ENCODE measurements at regions not wholly inside any gene's neighbourhood (a gene's known extent, or its start where the extent isn't known, plus 50 kb on each side); places are given as distances from the start of the nearest gene placed in this dataset.

DNA sequence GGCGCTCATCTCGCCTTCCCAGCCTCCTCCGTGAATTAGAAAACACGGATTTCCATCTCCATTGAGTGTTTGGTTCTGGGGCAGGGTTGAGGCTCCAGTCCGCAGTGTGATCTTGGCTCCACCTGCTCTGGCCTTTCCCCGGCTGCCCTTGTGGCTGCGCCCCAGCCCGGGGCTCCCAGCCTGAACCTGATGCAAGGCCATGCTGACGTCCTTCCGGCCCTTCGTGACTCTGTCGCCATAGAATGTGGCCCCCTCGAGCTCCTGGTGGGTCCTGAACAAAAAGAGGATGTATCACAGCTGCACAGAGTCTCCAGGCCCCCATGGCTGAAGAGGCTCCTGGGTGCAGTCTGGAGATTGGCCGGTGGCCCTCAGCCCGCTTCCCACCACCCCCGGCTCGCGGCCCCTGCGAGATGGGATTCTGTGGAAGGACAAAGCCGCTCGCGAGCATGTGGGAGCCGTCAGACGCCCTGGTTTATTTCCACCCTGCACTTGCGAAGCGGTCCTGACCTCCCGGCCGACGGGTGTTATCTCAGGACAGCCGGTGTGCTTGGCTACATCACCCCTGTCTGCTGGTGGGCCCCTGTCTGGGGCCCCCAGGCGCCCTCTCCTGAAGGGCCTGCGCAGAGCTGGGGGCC, 1214.0 kb downstream of the BRD1 start (continued):
- TF ChIP-seq, protein P1, sequence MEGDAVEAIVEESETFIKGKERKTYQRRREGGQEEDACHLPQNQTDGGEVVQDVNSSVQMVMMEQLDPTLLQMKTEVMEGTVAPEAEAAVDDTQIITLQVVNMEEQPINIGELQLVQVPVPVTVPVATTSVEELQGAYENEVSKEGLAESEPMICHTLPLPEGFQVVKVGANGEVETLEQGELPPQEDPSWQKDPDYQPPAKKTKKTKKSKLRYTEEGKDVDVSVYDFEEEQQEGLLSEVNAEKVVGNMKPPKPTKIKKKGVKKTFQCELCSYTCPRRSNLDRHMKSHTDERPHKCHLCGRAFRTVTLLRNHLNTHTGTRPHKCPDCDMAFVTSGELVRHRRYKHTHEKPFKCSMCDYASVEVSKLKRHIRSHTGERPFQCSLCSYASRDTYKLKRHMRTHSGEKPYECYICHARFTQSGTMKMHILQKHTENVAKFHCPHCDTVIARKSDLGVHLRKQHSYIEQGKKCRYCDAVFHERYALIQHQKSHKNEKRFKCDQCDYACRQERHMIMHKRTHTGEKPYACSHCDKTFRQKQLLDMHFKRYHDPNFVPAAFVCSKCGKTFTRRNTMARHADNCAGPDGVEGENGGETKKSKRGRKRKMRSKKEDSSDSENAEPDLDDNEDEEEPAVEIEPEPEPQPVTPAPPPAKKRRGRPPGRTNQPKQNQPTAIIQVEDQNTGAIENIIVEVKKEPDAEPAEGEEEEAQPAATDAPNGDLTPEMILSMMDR (conservative IDR thresholded peaks at IDR 0.05; ENCODE audit: low read depth in 2 of 2) = no peak
- TF ChIP-seq, protein P2, sequence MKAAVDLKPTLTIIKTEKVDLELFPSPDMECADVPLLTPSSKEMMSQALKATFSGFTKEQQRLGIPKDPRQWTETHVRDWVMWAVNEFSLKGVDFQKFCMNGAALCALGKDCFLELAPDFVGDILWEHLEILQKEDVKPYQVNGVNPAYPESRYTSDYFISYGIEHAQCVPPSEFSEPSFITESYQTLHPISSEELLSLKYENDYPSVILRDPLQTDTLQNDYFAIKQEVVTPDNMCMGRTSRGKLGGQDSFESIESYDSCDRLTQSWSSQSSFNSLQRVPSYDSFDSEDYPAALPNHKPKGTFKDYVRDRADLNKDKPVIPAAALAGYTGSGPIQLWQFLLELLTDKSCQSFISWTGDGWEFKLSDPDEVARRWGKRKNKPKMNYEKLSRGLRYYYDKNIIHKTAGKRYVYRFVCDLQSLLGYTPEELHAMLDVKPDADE (IDR thresholded peaks at IDR 0.05) = no peak
- TF ChIP-seq CREB1 (CRISPR knock-in tag; IDR thresholded peaks at IDR 0.05; ENCODE audit: low read depth) = no peak
- TF ChIP-seq EZH2phosphoT487 (IDR thresholded peaks at IDR 0.05; ENCODE audit: unreplicated experiment) = no peak
- TF ChIP-seq EZH2 (IDR thresholded peaks at IDR 0.05; ENCODE audit: low read depth, unreplicated experiment) = no peak

DNA sequence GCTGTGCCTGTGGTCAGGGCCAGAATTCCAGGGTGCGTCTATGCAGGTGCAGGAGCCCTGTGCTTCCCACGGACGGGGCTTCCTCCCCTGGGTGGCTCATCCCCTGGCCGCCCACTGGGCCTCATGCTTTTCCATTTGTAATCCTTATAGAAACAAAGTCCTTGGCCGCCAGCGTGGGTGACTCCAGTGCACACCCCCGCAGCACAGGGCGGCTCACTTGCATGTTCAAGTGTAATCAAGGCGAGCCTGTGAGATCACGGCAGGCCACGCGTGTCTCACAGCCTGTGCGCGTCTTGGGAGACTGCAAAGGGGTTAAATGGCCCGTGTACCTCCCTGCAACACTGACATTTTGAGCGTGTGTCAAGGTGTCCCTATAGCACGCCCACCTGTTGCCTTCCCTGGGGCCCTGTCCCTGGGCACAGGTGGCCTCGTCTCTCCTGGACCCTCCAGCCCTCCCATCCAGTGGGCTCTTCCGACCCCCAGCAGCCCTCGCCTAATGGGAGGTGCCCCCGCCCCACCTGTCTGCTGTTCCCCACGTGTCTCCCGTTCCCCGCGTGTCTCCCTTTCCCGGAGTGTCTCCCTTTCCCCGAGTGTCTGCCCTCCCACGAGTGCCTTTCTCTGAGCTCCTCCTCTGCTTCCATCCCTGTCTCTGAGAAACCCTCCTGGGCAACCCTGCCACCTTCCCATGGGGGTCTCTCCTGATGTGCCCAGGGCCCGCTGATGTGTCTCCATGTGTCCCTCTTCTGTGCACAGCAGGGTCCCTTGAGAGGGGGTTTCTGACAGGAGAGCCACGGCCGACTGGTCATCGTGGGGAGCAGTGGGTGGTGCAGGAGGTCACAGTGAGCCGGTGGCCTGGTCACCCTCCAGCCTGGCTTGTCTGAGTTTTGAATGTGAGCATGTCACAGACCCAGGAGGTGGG, 1215.3 kb downstream of the BRD1 start:
- Histone ChIP-seq H3K27me3 (ENCODE audit: insufficient read depth) (no peaks in the 10 kb centered on the region), H3F3A (replicated peaks; ENCODE audit: low read depth) (no peaks in the 10 kb centered on the region), H3K9me2 (ENCODE audit: insufficient read depth) (no peaks in the 10 kb centered on the region), H3K79me2 (replicated peaks; ENCODE audit: insufficient read depth) (no peaks in the 10 kb centered on the region), H4K20me1 (replicated peaks; ENCODE audit: insufficient read depth) (no peaks in the 10 kb centered on the region), H2AFZ (no peak overlapping the region), H3K4me1 (ENCODE audit: insufficient read depth) (no peaks in the 10 kb centered on the region), H3K36me3 (ENCODE audit: insufficient read depth) (no peaks in the 10 kb centered on the region), H3K27ac (ENCODE audit: low read depth) (no peak overlapping the region), H3K4me2 (no peak overlapping the region), H3K4me3 (no peak overlapping the region)
- Mint-ChIP-seq H3K27me3 (ENCODE audit: insufficient read depth, low read depth, poor library complexity) (peaks cover 9% of the 10 kb centered on the region), H3K36me3 (ENCODE audit: low read depth) (peaks cover 8% of the 10 kb centered on the region), H3K9me3 (no peaks in the 10 kb centered on the region; the same call in 1 of the 3 replicates), H3K4me1 (no peaks in the 10 kb centered on the region; the same call in 2 of the 3 replicates), H3K4me3 (no peak overlapping the region), H3K27ac (no peak overlapping the region)
- no peak for TF ChIP-seq ZNF331 (CRISPR knock-in tag; IDR thresholded peaks at IDR 0.05; ENCODE audit: low read depth)
- ATAC-seq (no peak), DNase-seq (ENCODE audit: low spot score) (no peak)

DNA sequence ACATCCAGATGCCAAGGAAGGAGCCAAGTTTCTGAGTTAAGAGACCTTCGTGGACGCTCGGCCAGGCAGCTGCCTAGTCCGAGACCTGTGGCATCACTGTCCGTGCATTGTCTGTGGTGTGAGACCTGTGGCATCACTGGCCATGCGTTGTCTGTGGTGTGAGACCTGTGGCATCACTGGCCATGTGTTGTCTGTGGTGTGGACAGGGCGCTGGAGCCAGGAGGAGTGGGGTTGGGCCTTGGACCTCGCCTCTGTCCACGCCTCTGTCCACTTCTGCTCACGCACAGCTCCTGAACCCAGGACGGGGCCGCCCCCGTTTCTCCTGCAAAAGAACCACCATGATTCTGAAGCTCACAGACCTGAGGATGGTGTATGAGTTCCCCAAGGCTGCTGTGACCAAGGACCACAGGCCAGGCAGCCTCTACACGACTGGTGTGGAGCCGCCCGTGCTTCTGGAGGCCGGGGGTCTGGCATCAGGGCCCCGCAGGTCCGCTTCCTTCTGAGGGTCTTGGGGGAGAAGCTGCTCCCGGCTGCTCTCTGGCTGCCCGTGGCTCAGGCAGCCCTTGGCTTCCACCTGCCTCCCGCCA, 1218.3 kb downstream of the BRD1 start:
- Mint-ChIP-seq H3K27me3 (ENCODE audit: insufficient read depth, low read depth, poor library complexity) (peaks cover 8% of the 10 kb centered on the region), H3K36me3 (ENCODE audit: low read depth) (peaks cover 15% of the 10 kb centered on the region), H3K4me1 (peaks cover 5% of the 10 kb centered on the region; the same call in 1 of the 3 replicates), H3K4me3 (no peak overlapping the region), H3K9me3 (peaks cover 13% of the 10 kb centered on the region), H3K27ac (no peak overlapping the region)
- Histone ChIP-seq H3K27ac (ENCODE audit: low read depth) (no peak overlapping the region), H4K20me1 (replicated peaks; ENCODE audit: insufficient read depth) (no peaks in the 10 kb centered on the region), H3K79me2 (replicated peaks; ENCODE audit: insufficient read depth) (no peaks in the 10 kb centered on the region), H3K9me2 (ENCODE audit: insufficient read depth) (no peaks in the 10 kb centered on the region), H2AFZ (no peak overlapping the region), H3K4me2 (no peak overlapping the region), H3F3A (replicated peaks; ENCODE audit: low read depth) (no peaks in the 10 kb centered on the region), H3K4me1 (ENCODE audit: insufficient read depth) (no peaks in the 10 kb centered on the region), H3K36me3 (ENCODE audit: insufficient read depth) (no peaks in the 10 kb centered on the region), H3K27me3 (ENCODE audit: insufficient read depth) (no peaks in the 10 kb centered on the region), H3K4me3 (no peak overlapping the region)
- DNase-seq (ENCODE audit: low spot score) (no peak), ATAC-seq (no peak)
- TF ChIP-seq, protein P1 (conservative IDR thresholded peaks at IDR 0.05; ENCODE audit: low read depth in 2 of 2) = no peak

Measured in GM23338 (cell line).